ENCODE measurements at regions not wholly inside any gene's neighbourhood (a gene's known extent, or its start where the extent isn't known, plus 50 kb on each side); places are given as distances from the start of the nearest gene placed in this dataset.

GRCh38 chr20:55928266-55928665 is 77.1 kb downstream of the CBLN4 start:
- no peak overlapping the region for H3K27ac ChIP-seq
- no peaks in the 10 kb centered on the region for H3K4me1 ChIP-seq
- no peak for TF ChIP-seq POLR2A (IDR thresholded peaks at IDR 0.05)
- TF ChIP-seq CTCF (IDR thresholded peaks at IDR 0.05): no peak
- H3K9me3 ChIP-seq: peaks cover 0 to 9% (median 0%) of the 10 kb centered on the region in 12 donors
- H3K36me3 ChIP-seq: no peaks in the 10 kb centered on the region
- ATAC-seq: no peak
- intact Hi-C loops (cut with DNase I): loop anchor here in 1 of 10 donors (10.0 kb wide), 1 partner anchor 483 kb away; no protein-coding TSS in a partner anchor
- WGBS, 4 donors: 47 to 56% (median 52%) methylated on average over 3 of the region's 3 CpGs
- no peak for DNase-seq
- no peaks in the 10 kb centered on the region for H3K27me3 ChIP-seq
- no peak overlapping the region for H3K4me3 ChIP-seq

GRCh38 chr20:55919956-55920355 is 85.4 kb downstream of the CBLN4 start:
- intact Hi-C loops (cut with DNase I): loop anchor here in 1 of 10 donors (10.0 kb wide), 1 partner anchor 475 kb away; no protein-coding TSS in a partner anchor
- ATAC-seq (no peak), DNase-seq (no peak)
- H3K4me1 ChIP-seq: no peaks in the 10 kb centered on the region
- TF ChIP-seq CTCF (IDR thresholded peaks at IDR 0.05) (no peak), POLR2A (IDR thresholded peaks at IDR 0.05) (no peak)
- H3K27me3 ChIP-seq: no peaks in the 10 kb centered on the region
- peaks cover 0 to 12% (median 0%) of the 10 kb centered on the region in 12 donors for H3K9me3 ChIP-seq
- no peak overlapping the region for H3K27ac ChIP-seq
- no peak overlapping the region for H3K4me3 ChIP-seq
- no peaks in the 10 kb centered on the region for H3K36me3 ChIP-seq

- ATAC-seq: no peak
- Histone ChIP-seq H3K4me3 (no peak overlapping the region), H3K27me3 (no peaks in the 10 kb centered on the region), H3K36me3 (no peaks in the 10 kb centered on the region), H3K9me3 (peaks cover 0 to 12% (median 0%) of the 10 kb centered on the region in 12 donors), H3K4me1 (no peaks in the 10 kb centered on the region), H3K27ac (no peak overlapping the region)
- intact Hi-C loops (cut with DNase I): no loop called here
- WGBS, 4 donors: 19 to 21% (median 19%) methylated on average over 1 of the region's 1 CpG
- no peak for DNase-seq
- TF ChIP-seq CTCF (IDR thresholded peaks at IDR 0.05): no peak
- TF ChIP-seq POLR2A (IDR thresholded peaks at IDR 0.05): no peak
Measured at GRCh38 chr20:55919319-55919718, 86.0 kb downstream of the CBLN4 start.

- H3K27me3 ChIP-seq: no peaks in the 10 kb centered on the region
- no peak for ATAC-seq
- peaks cover 0 to 12% (median 0%) of the 10 kb centered on the region in 12 donors for H3K9me3 ChIP-seq
- 71 to 76% (median 72%) methylated on average over 2 of the region's 2 CpGs for WGBS, 4 donors
- H3K4me1 ChIP-seq: no peaks in the 10 kb centered on the region
- H3K27ac ChIP-seq: no peak overlapping the region
- H3K4me3 ChIP-seq: no peak overlapping the region
- no peak for DNase-seq
- H3K36me3 ChIP-seq: no peaks in the 10 kb centered on the region
- intact Hi-C loops (cut with DNase I): no loop called here
- no peak for TF ChIP-seq CTCF (IDR thresholded peaks at IDR 0.05)
- TF ChIP-seq POLR2A (IDR thresholded peaks at IDR 0.05): no peak
Measured at GRCh38 chr20:55918471-55918870, 86.8 kb downstream of the CBLN4 start.
